Testis (tissue), 2 donors: ENCODE measurements at regions not wholly inside any gene's neighbourhood (a gene's known extent, or its start where the extent isn't known, plus 50 kb on each side); places are given as distances from the start of the nearest gene placed in this dataset.

Experiments used
- CTCF ChIP-seq, 3 experiments: fragments of 450-650 bp in 2 of 3; fragments of 200-600 bp in 1 of 3; sonication (generic) in 1 of 3; IDR thresholded peaks; one replicate each; pipeline ENCODE4 v1.5.1; 2016 to 2019; ENCODE audit warnings: antibody characterized with exemption in 3 of 3, mild to moderate bottlenecking in 2 of 3, moderate library complexity in 1 of 3
- POLR2A ChIP-seq: fragments of 450-650 bp; IDR thresholded peaks from one replicate; pipeline ENCODE4 v1.6.1; 2017; ENCODE audit warnings: antibody characterized with exemption, mild to moderate bottlenecking, moderate library complexity

DNA sequence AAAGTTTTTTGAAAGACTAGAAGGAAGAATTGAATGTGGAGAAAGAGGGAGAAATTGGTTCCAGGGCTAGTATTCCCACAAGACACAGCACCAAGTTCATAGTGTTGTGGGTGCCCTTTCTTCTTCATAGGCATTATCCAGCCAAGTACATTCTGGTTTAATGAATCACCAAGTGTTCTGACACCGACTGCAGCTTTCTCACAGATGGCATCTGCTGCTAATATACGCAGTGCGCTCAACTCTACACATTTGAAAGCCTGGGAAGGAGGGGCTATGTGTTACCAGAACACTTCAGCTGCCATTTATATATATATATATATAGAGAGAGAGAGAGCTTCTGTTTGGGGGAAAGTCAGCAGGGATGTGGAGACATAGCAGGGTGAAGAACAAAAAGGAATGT, 1168.4 kb downstream of the GATA3 start:
- no peak for TF ChIP-seq POLR2A
- TF ChIP-seq CTCF (IDR thresholded peaks at IDR 0.05): no peak
